Epithelial cell of proximal tubule (primary cell): ENCODE measurements at regions not wholly inside any gene's neighbourhood (a gene's known extent, or its start where the extent isn't known, plus 50 kb on each side); places are given as distances from the start of the nearest gene placed in this dataset.

Source experiments
- DNase-seq: peaks from one replicate; pipeline ENCODE4 v3.0.0-alpha.2; 2011; ENCODE audit warnings: low read depth
- H3K4me3 ChIP-seq: 2 replicates; pipeline ENCODE4 v1.5.1; 2011; ENCODE audit warnings: low read depth, mild to moderate bottlenecking, low read length
- CTCF ChIP-seq: conservative IDR thresholded peaks from 2 replicates; pipeline ENCODE4 v1.5.1; 2012; ENCODE audit warnings: low read depth, mild to moderate bottlenecking, low read length

- no peak for DNase-seq
- no peak overlapping the region for H3K4me3 ChIP-seq
- peak; percentile 61 for TF ChIP-seq CTCF
These were observed 485.8 kb upstream of the CADM1 start for GRCh38 chr11:115990004-115990447.

GRCh38 chr11:115985896-115986295, 481.7 kb upstream of the CADM1 start:
- H3K4me3 ChIP-seq, result no peak overlapping the region
- no peak for TF ChIP-seq CTCF
- no peak for DNase-seq

- no peak overlapping the region for H3K4me3 ChIP-seq
- TF ChIP-seq CTCF, result no peak
- no peak for DNase-seq
These were observed 480.0 kb upstream of the CADM1 start for GRCh38 chr11:115984228-115984627.

- no peak overlapping the region for H3K4me3 ChIP-seq
- no peak for DNase-seq
- no peak for TF ChIP-seq CTCF
These were observed 478.5 kb upstream of the CADM1 start for GRCh38 chr11:115982666-115983065.

GRCh38 chr11:115981814-115982471, 477.7 kb upstream of the CADM1 start:
- no peak for TF ChIP-seq CTCF
- DNase-seq, result no peak
- no peak overlapping the region for H3K4me3 ChIP-seq

GRCh38 chr11:115981104-115981481, 476.9 kb upstream of the CADM1 start:
- H3K4me3 ChIP-seq, result no peak overlapping the region
- TF ChIP-seq CTCF, result no peak
- DNase-seq, result no peak

- DNase-seq, result no peak
- H3K4me3 ChIP-seq, result no peak overlapping the region
- TF ChIP-seq CTCF, result no peak
These were observed 476.3 kb upstream of the CADM1 start for GRCh38 chr11:115980337-115981103.
